K562 (cell line): ENCODE measurements at regions not wholly inside any gene's neighbourhood (a gene's known extent, or its start where the extent isn't known, plus 50 kb on each side); places are given as distances from the start of the nearest gene placed in this dataset.

ENCODE experiments used
- ATAC-seq: fragments of 200-7000 bp; cut with Tn5 transposase; 3 replicates; pipeline ENCODE4 v1.9.1; 2020; ENCODE audit warnings: moderate library complexity
- BruUV-seq: library from RNA; stranded (reverse); fragments of 400-500 nt; replicated peaks from 2 replicates; lab custom pipeline; 2021; lab: Mats Ljungman, UMichigan
- CTCF ChIA-PET: fragments of 300-600 bp; formaldehyde crosslinking; extraction: SDS; loops from one replicate; lab custom pipeline; 2021; ENCODE audit warnings: low intra/inter-chr PET ratio; lab: Yijun Ruan, JAX
- POLR2A ChIA-PET: fragments of 300-600, 350-650 bp; sonication (Branson Sonifier 250); formaldehyde crosslinking; extraction: SDS; loops from one replicate; lab custom pipeline; 2021; ENCODE audit warnings: antibody characterized with exemption, inconsistent platforms; lab: Yijun Ruan, JAX
- DNase-seq, 4 experiments: peaks; one replicate each; pipeline versions ENCODE4 v3.0.0 to v3.0.0-alpha.2; 2011 to 2018; ENCODE audit warnings: low spot score in 3 of 4, mixed read lengths in 3 of 4; ENCODE audit errors: extremely low read depth in 1 of 4
- FAIRE-seq: peaks from 2 replicates; lab custom pipeline; 2011; peaks lifted over from hg19 to GRCh38; lab: Jason Lieb, UNC
- H2AFZ ChIP-seq: 2 replicates; pipeline ENCODE4 v1.6.0; 2011; ENCODE audit warnings: low read depth, low read length, control low read depth, inconsistent platforms
- H3K27ac ChIP-seq: fragments of 200-600 bp; 3 replicates; pipeline ENCODE4 v1.8.0; 2011; ENCODE audit warnings: low read depth, mild to moderate bottlenecking, control low read depth, inconsistent platforms, low read length, moderate library complexity, mixed read lengths; ENCODE audit errors: extremely low read depth
- H3K27me3 ChIP-seq, 2 experiments: fragments of 300-600 bp in 1 of 2; 2 replicates in 1 of 2; 3 replicates in 1 of 2; pipeline versions ENCODE4 v1.6.0 to v1.8.0; 2011; ENCODE audit warnings: inconsistent platforms in 2 of 2, low read length in 2 of 2, mild to moderate bottlenecking in 1 of 2, mixed read lengths in 1 of 2, moderate library complexity in 1 of 2; ENCODE audit not compliant: control insufficient read depth in 2 of 2, insufficient read depth in 2 of 2
- H3K36me3 ChIP-seq: fragments of 300-600 bp; 3 replicates; pipeline ENCODE4 v1.8.0; 2011; ENCODE audit warnings: mild to moderate bottlenecking, low read length, inconsistent platforms; ENCODE audit not compliant: control insufficient read depth, insufficient read depth
- H3K4me1 ChIP-seq, 2 experiments: fragments of 200-600 bp in 1 of 2; replicated peaks in 1 of 2; 2 replicates in 1 of 2; 3 replicates in 1 of 2; pipeline versions ENCODE4 v1.5.1 to v1.8.0; 2011; ENCODE audit warnings: inconsistent platforms in 2 of 2, low read length in 2 of 2, mild to moderate bottlenecking in 1 of 2, mixed read lengths in 1 of 2, moderate library complexity in 1 of 2; ENCODE audit not compliant: control insufficient read depth in 2 of 2, insufficient read depth in 2 of 2
- H3K4me2 ChIP-seq: 2 replicates; pipeline ENCODE4 v1.6.1; 2011; ENCODE audit warnings: low read length, control low read depth, inconsistent platforms, mixed read lengths; ENCODE audit not compliant: insufficient read depth
- H3K4me3 ChIP-seq: fragments of 200-600 bp; sonication (generic), shearing (Covaris generic); 2 replicates; pipeline ENCODE4 v1.5.1; 2016; ENCODE audit warnings: control low read depth, inconsistent platforms
- H3K79me2 ChIP-seq: fragments of 200-600 bp; 3 replicates; pipeline ENCODE4 v1.8.0; 2011; ENCODE audit warnings: low read length, inconsistent platforms; ENCODE audit not compliant: control insufficient read depth, insufficient read depth
- H3K9ac ChIP-seq, 2 experiments: 2 replicates each; pipeline versions ENCODE4 v1.6.0 to v1.6.1; 2011; ENCODE audit warnings: low read depth in 2 of 2, low read length in 2 of 2, control low read depth in 1 of 2, inconsistent platforms in 1 of 2, mild to moderate bottlenecking in 1 of 2, mixed read lengths in 1 of 2; ENCODE audit not compliant: insufficient read depth in 1 of 2
- H3K9me1 ChIP-seq: one replicate; pipeline ENCODE4 v1.6.0; 2011; ENCODE audit warnings: inconsistent platforms, mild to moderate bottlenecking, low read length, moderate library complexity; ENCODE audit not compliant: control insufficient read depth, insufficient read depth
- H3K9me3 ChIP-seq: replicated peaks from 2 replicates; pipeline ENCODE4 v1.5.1; 2011; ENCODE audit warnings: low read depth, low read length, inconsistent platforms; ENCODE audit not compliant: control insufficient read depth, insufficient read depth
- H4K20me1 ChIP-seq: replicated peaks from 2 replicates; pipeline ENCODE4 v1.6.1; 2011; ENCODE audit warnings: low read length, inconsistent platforms, mixed read lengths; ENCODE audit not compliant: control insufficient read depth, insufficient read depth
- BACH1 ChIP-seq: fragments of 200-800 bp; sonication (Bioruptor generic); IDR thresholded peaks from 2 replicates; pipeline ENCODE4 v1.6.1; 2016; ENCODE audit warnings: missing genetic modification characterization, missing compliant biosample characterization
- CBX3 ChIP-seq, 2 experiments: IDR thresholded peaks; 1 replicate in 1 of 2; 2 replicates in 1 of 2; pipeline ENCODE4 v1.6.1; 2012; ENCODE audit warnings: inconsistent platforms in 2 of 2, low read length in 2 of 2, borderline replicate concordance in 1 of 2, control low read depth in 1 of 2
- GTF2E2 ChIP-seq: fragments of 200-800 bp; sonication (Bioruptor generic); IDR thresholded peaks from 2 replicates; pipeline ENCODE4 v1.6.1; 2016; ENCODE audit warnings: missing genetic modification characterization, missing compliant biosample characterization
- HMG20A ChIP-seq: fragments of 450-650 bp; formaldehyde crosslinking; conservative IDR thresholded peaks from 2 replicates; pipeline ENCODE4 v1.4.0; 2020; ENCODE audit warnings: mild to moderate bottlenecking, mixed read lengths
- HNRNPK ChIP-seq: fragments of 200-400 bp; formaldehyde crosslinking; IDR thresholded peaks from one replicate; pipeline ENCODE4 v1.6.1; 2018; ENCODE audit warnings: mild to moderate bottlenecking, low read depth, low read length; ENCODE audit not compliant: poor library complexity, severe bottlenecking
- IRF2 ChIP-seq: sonication (generic); formaldehyde crosslinking; IDR thresholded peaks from 2 replicates; pipeline ENCODE4 v1.8.1; 2022; ENCODE audit warnings: mild to moderate bottlenecking, missing genetic modification reagents
- NFRKB ChIP-seq: fragments of 450-650 bp; IDR thresholded peaks from 2 replicates; pipeline ENCODE4 v1.6.1; 2016; ENCODE audit warnings: low read depth
- TRIM24 ChIP-seq, 2 experiments: fragments of 450-650 bp; IDR thresholded peaks; 2 replicates each; pipeline ENCODE4 v1.6.1; 2016
- ZNF133 ChIP-seq: fragments of 250-450 bp; sonication (Bioruptor Pico); IDR thresholded peaks from 2 replicates; pipeline ENCODE4 v1.4.0; 2020; ENCODE audit warnings: mild to moderate bottlenecking
- ZNF239 ChIP-seq: fragments of 250-450 bp; sonication (Bioruptor Pico); IDR thresholded peaks from 2 replicates; pipeline ENCODE4 v1.4.0; 2020; ENCODE audit warnings: mild to moderate bottlenecking
- ZNF408 ChIP-seq: fragments of 250-450 bp; sonication (Bioruptor Pico); IDR thresholded peaks from 2 replicates; pipeline ENCODE4 v1.4.0; 2020; ENCODE audit warnings: low read depth, mild to moderate bottlenecking, moderate library complexity
- ZNF778 ChIP-seq: fragments of 450-650 bp; formaldehyde crosslinking; IDR thresholded peaks from 2 replicates; pipeline ENCODE4 v1.4.0; 2020; ENCODE audit warnings: mild to moderate bottlenecking, moderate library complexity
- ZSCAN32 ChIP-seq: fragments of 450-650 bp; formaldehyde crosslinking; IDR thresholded peaks from 2 replicates; pipeline ENCODE4 v1.4.0; 2020; ENCODE audit warnings: mild to moderate bottlenecking, moderate library complexity
- WGBS: fragments of 100-300 bp; shearing (Covaris generic); methylation state at CpG from one replicate; pipeline ENCODE4 v1.1.6; 2016; ENCODE audit warnings: low coverage, mixed read lengths; ENCODE audit not compliant: insufficient coverage; ENCODE audit errors: missing lambda C conversion rate; 5-methylcytosine and 5-hydroxymethylcytosine counted together
- in situ Hi-C: fragments of 300-500 bp; cut with MboI; formaldehyde crosslinking; loops from 4 replicates; pipeline ENCODE4 v1.15.0; 2018; ENCODE audit warnings: inconsistent platforms, mixed read lengths
- intact Hi-C: fragments of 100-400 bp; cut with micrococcal nuclease; formaldehyde crosslinking; loops from 2 replicates; pipeline ENCODE4 v1.14.2; 2022
- TF ChIP-seq, protein P1 (sequence below): fragments of 200-400 bp; formaldehyde crosslinking; IDR thresholded peaks from 2 replicates; pipeline ENCODE4 v1.6.1; 2017; ENCODE audit warnings: mild to moderate bottlenecking, low read depth, low read length, moderate library complexity
- TF ChIP-seq, protein P2 (sequence below): fragments of 450-650 bp; IDR thresholded peaks from one replicate; pipeline ENCODE4 v1.6.1; 2018; ENCODE audit warnings: mild to moderate bottlenecking, moderate library complexity; ENCODE audit not compliant: partially characterized antibody
- TF ChIP-seq, protein P3 (sequence below), 2 experiments: IDR thresholded peaks; 2 replicates each; pipeline ENCODE4 v1.6.1; 2012; ENCODE audit warnings: improper control_type of control experiment in 2 of 2, low read depth in 2 of 2, low read length in 2 of 2, borderline replicate concordance in 1 of 2

DNA sequence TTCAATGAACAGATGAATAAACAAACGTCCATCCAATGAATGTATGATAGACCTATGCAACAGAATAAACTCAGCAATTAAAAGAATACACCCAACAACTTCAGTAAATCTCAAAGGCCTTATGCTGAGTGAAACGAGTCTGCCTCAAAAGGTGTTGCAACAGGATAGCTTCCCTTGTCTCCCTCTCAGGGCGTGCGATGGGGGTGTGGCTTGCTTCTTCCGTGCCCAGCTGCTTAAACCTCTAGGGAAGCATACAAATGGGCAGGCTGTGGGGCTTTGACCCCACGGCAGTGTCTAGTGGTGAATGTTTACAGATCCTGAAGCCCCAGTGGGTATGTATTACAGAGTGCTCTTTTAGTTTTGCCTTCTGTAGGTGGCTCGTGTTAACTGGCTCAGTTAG lies 87.0 kb upstream of the CCL21 start (continued):
- TF ChIP-seq, protein P1, sequence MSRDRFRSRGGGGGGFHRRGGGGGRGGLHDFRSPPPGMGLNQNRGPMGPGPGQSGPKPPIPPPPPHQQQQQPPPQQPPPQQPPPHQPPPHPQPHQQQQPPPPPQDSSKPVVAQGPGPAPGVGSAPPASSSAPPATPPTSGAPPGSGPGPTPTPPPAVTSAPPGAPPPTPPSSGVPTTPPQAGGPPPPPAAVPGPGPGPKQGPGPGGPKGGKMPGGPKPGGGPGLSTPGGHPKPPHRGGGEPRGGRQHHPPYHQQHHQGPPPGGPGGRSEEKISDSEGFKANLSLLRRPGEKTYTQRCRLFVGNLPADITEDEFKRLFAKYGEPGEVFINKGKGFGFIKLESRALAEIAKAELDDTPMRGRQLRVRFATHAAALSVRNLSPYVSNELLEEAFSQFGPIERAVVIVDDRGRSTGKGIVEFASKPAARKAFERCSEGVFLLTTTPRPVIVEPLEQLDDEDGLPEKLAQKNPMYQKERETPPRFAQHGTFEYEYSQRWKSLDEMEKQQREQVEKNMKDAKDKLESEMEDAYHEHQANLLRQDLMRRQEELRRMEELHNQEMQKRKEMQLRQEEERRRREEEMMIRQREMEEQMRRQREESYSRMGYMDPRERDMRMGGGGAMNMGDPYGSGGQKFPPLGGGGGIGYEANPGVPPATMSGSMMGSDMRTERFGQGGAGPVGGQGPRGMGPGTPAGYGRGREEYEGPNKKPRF, result no peak
- TF ChIP-seq, protein P2, sequence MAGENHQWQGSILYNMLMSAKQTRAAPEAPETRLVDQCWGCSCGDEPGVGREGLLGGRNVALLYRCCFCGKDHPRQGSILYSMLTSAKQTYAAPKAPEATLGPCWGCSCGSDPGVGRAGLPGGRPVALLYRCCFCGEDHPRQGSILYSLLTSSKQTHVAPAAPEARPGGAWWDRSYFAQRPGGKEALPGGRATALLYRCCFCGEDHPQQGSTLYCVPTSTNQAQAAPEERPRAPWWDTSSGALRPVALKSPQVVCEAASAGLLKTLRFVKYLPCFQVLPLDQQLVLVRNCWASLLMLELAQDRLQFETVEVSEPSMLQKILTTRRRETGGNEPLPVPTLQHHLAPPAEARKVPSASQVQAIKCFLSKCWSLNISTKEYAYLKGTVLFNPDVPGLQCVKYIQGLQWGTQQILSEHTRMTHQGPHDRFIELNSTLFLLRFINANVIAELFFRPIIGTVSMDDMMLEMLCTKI, result no peak
- TF ChIP-seq ZNF133, result no peak
- TF ChIP-seq IRF2 (CRISPR knock-in tag), result no peak
- TF ChIP-seq ZNF239, result no peak

DNA sequence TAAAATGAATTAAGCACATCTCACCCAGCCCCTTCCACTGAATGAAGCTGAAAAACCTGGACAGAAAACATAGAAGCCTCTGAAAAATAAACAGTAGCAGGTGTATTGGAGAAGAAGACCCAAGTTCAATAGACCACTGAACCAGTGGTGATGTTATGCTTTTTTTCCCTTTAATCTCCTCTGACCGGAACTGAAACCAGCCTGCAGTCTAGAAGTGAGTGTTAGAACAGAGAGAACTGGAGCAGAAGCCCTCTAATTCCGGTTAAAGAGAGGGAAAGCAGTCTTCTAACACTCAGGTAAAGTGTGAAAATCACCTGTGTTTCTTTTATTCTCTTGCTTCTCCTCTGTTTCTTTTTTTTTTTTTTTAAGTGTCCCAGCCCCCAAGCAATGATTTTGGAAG lies 83.5 kb upstream of the CCL21 start:
- Histone ChIP-seq H3K4me2 (no peak overlapping the region), H4K20me1 (no peaks in the 10 kb centered on the region), H3K9me1 (no peaks in the 10 kb centered on the region), H3K4me1 (no peaks in the 10 kb centered on the region), H3K27me3 (0 out of 5 replicates have a peak, but pooled peaks cover 0 to 6% of the 10 kb centered on the region in 2 experiments), H3K79me2 (no peaks in the 10 kb centered on the region), H3K4me3 (no peak overlapping the region), H3K36me3 (no peaks in the 10 kb centered on the region), H3K27ac (no peak overlapping the region), H3K9me3 (no peaks in the 10 kb centered on the region), H2AFZ (no peak overlapping the region), H3K9ac (no peak overlapping the region)
- ATAC-seq (no peak), FAIRE-seq (no peak), DNase-seq (no peak)
- CTCF ChIA-PET, result no interaction called here
- intact Hi-C loops, result no loop called here
- in situ Hi-C loops, result no loop called here
- no TSS peak for BruUV-seq
- POLR2A ChIA-PET, result no interaction called here
- 0% methylated on average over 2 of the region's 2 CpGs for WGBS
- TF ChIP-seq BACH1 (tag) (no peak), TRIM24 (IDR thresholded peaks at IDR 0.05) (no peak), ZNF408 (CRISPR knock-in tag) (no peak), ZSCAN32 (CRISPR knock-in tag) (no peak), CBX3 (IDR thresholded peaks at IDR 0.05; ENCODE audit: borderline replicate concordance in 1 of 2, low read length in 2 of 2) (no peak), GTF2E2 (tag) (no peak), HNRNPK (no peak), ZNF778 (CRISPR knock-in tag) (no peak), NFRKB (no peak), HMG20A (CRISPR knock-in tag) (no peak)
- TF ChIP-seq, protein P3, sequence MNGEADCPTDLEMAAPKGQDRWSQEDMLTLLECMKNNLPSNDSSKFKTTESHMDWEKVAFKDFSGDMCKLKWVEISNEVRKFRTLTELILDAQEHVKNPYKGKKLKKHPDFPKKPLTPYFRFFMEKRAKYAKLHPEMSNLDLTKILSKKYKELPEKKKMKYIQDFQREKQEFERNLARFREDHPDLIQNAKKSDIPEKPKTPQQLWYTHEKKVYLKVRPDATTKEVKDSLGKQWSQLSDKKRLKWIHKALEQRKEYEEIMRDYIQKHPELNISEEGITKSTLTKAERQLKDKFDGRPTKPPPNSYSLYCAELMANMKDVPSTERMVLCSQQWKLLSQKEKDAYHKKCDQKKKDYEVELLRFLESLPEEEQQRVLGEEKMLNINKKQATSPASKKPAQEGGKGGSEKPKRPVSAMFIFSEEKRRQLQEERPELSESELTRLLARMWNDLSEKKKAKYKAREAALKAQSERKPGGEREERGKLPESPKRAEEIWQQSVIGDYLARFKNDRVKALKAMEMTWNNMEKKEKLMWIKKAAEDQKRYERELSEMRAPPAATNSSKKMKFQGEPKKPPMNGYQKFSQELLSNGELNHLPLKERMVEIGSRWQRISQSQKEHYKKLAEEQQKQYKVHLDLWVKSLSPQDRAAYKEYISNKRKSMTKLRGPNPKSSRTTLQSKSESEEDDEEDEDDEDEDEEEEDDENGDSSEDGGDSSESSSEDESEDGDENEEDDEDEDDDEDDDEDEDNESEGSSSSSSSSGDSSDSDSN (IDR thresholded peaks at IDR 0.05; ENCODE audit: borderline replicate concordance in 1 of 2, low read depth in 2 of 2, low read length in 2 of 2), result no peak
